ENCODE measurements at regions not wholly inside any gene's neighbourhood (a gene's known extent, or its start where the extent isn't known, plus 50 kb on each side); places are given as distances from the start of the nearest gene placed in this dataset.

DNA sequence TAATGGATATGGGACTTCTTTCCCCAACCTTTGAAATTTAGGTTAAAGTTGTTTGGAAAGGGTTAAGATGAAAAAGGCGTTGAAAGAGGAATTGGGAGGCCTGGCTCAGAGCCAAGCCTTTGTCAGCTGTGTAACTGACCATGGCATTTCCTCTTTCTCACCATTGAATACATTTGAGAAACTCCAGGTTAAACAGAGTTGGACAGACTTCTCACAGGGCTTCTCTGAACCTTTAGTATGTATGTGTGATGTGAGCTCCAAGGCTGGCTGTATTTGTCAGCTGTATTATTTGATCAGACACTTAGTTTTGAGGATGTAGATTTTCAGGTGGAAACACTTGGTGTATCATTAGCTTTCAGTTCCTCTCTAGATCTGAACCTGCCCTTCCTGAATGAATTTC lies 136.4 kb upstream of the GOLGA6L4 start:
- H3K4me3 ChIP-seq (ENCODE audit: low read length), result no peak overlapping the region
- no peaks in the 10 kb centered on the region for H4K20me1 ChIP-seq (ENCODE audit: insufficient read depth)
- no peaks in the 10 kb centered on the region for H3K27me3 ChIP-seq (ENCODE audit: insufficient read depth, low read depth, low read length)
- no peaks in the 10 kb centered on the region for H3K79me2 ChIP-seq (replicated peaks; ENCODE audit: insufficient read depth, low read length)
- H3K4me2 ChIP-seq (ENCODE audit: low read length), result no peak overlapping the region
- no peak overlapping the region for H3K27ac ChIP-seq (ENCODE audit: low read length)
- H3K9me3 ChIP-seq (ENCODE audit: low read length), result no peaks in the 10 kb centered on the region
- no peak overlapping the region for H3K9ac ChIP-seq (ENCODE audit: low read length)
- H3K36me3 ChIP-seq (ENCODE audit: insufficient read depth, low read length), result no peaks in the 10 kb centered on the region
- H3F3A ChIP-seq (ENCODE audit: insufficient read depth, low read length, poor library complexity, severe bottlenecking), result no peaks in the 10 kb centered on the region
- no peaks in the 10 kb centered on the region for H3K9me2 ChIP-seq (ENCODE audit: insufficient read depth, low read length)
- H2AFZ ChIP-seq (ENCODE audit: low read depth, low read length), result no peak overlapping the region
- no peak for TF ChIP-seq POLR2AphosphoS5 (IDR thresholded peaks at IDR 0.05)
- TF ChIP-seq RAD21 (conservative IDR thresholded peaks at IDR 0.05), result no peak
- TF ChIP-seq TAF1 (IDR thresholded peaks at IDR 0.05; ENCODE audit: low read depth), result no peak
- TF ChIP-seq MXI1 (conservative IDR thresholded peaks at IDR 0.05; ENCODE audit: poor library complexity, severe bottlenecking), result no peak
- TF ChIP-seq, protein P1, sequence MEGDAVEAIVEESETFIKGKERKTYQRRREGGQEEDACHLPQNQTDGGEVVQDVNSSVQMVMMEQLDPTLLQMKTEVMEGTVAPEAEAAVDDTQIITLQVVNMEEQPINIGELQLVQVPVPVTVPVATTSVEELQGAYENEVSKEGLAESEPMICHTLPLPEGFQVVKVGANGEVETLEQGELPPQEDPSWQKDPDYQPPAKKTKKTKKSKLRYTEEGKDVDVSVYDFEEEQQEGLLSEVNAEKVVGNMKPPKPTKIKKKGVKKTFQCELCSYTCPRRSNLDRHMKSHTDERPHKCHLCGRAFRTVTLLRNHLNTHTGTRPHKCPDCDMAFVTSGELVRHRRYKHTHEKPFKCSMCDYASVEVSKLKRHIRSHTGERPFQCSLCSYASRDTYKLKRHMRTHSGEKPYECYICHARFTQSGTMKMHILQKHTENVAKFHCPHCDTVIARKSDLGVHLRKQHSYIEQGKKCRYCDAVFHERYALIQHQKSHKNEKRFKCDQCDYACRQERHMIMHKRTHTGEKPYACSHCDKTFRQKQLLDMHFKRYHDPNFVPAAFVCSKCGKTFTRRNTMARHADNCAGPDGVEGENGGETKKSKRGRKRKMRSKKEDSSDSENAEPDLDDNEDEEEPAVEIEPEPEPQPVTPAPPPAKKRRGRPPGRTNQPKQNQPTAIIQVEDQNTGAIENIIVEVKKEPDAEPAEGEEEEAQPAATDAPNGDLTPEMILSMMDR (IDR thresholded peaks at IDR 0.05; ENCODE audit: poor library complexity, severe bottlenecking), result no peak
- no peak for TF ChIP-seq EP300 (conservative IDR thresholded peaks at IDR 0.05; ENCODE audit: poor library complexity, severe bottlenecking)
- TF ChIP-seq, protein P2, sequence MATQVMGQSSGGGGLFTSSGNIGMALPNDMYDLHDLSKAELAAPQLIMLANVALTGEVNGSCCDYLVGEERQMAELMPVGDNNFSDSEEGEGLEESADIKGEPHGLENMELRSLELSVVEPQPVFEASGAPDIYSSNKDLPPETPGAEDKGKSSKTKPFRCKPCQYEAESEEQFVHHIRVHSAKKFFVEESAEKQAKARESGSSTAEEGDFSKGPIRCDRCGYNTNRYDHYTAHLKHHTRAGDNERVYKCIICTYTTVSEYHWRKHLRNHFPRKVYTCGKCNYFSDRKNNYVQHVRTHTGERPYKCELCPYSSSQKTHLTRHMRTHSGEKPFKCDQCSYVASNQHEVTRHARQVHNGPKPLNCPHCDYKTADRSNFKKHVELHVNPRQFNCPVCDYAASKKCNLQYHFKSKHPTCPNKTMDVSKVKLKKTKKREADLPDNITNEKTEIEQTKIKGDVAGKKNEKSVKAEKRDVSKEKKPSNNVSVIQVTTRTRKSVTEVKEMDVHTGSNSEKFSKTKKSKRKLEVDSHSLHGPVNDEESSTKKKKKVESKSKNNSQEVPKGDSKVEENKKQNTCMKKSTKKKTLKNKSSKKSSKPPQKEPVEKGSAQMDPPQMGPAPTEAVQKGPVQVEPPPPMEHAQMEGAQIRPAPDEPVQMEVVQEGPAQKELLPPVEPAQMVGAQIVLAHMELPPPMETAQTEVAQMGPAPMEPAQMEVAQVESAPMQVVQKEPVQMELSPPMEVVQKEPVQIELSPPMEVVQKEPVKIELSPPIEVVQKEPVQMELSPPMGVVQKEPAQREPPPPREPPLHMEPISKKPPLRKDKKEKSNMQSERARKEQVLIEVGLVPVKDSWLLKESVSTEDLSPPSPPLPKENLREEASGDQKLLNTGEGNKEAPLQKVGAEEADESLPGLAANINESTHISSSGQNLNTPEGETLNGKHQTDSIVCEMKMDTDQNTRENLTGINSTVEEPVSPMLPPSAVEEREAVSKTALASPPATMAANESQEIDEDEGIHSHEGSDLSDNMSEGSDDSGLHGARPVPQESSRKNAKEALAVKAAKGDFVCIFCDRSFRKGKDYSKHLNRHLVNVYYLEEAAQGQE (IDR thresholded peaks at IDR 0.05; ENCODE audit: borderline replicate concordance), result no peak
- no peak for TF ChIP-seq EZH2 (IDR thresholded peaks at IDR 0.05; ENCODE audit: borderline replicate concordance, insufficient read depth, low read length, poor library complexity, severe bottlenecking)
- TF ChIP-seq SMC3 (conservative IDR thresholded peaks at IDR 0.05; ENCODE audit: poor library complexity), result no peak

DNA sequence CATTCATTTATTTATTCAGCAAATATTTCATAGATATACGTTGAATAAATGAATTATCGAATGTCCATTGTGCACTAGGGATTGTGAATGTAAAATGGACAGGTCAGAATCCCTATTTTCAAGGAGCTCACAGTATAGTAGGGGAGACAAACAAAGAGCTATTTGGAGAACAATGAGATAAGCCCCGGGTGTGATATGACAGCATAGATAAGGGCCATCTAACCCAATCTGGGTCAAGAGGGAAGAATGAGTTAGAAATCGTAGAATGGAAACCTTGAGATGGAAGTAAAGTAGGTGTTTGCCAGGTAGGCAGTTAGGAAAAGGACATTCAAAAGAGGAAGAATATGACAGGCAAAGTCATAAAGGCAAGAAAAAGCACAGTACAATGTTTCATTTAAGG lies 132.2 kb upstream of the GOLGA6L4 start:
- Histone ChIP-seq H3K27me3 (ENCODE audit: insufficient read depth, low read depth, low read length) (no peaks in the 10 kb centered on the region), H3K9ac (ENCODE audit: low read length) (no peak overlapping the region), H4K20me1 (ENCODE audit: insufficient read depth) (no peaks in the 10 kb centered on the region), H3K4me2 (ENCODE audit: low read length) (no peak overlapping the region), H3K9me2 (ENCODE audit: insufficient read depth, low read length) (no peaks in the 10 kb centered on the region), H2AFZ (ENCODE audit: low read depth, low read length) (no peak overlapping the region), H3K27ac (ENCODE audit: low read length) (no peak overlapping the region), H3K4me3 (ENCODE audit: low read length) (no peak overlapping the region), H3K9me3 (ENCODE audit: low read length) (no peaks in the 10 kb centered on the region), H3F3A (ENCODE audit: insufficient read depth, low read length, poor library complexity, severe bottlenecking) (no peaks in the 10 kb centered on the region), H3K79me2 (replicated peaks; ENCODE audit: insufficient read depth, low read length) (no peaks in the 10 kb centered on the region), H3K36me3 (ENCODE audit: insufficient read depth, low read length) (no peaks in the 10 kb centered on the region)
- TF ChIP-seq RAD21 (conservative IDR thresholded peaks at IDR 0.05), result no peak
- no peak for TF ChIP-seq POLR2AphosphoS5 (IDR thresholded peaks at IDR 0.05)
- TF ChIP-seq, protein P1 (IDR thresholded peaks at IDR 0.05; ENCODE audit: poor library complexity, severe bottlenecking), result no peak
- no peak for TF ChIP-seq EZH2 (IDR thresholded peaks at IDR 0.05; ENCODE audit: borderline replicate concordance, insufficient read depth, low read length, poor library complexity, severe bottlenecking)
- TF ChIP-seq SMC3 (conservative IDR thresholded peaks at IDR 0.05; ENCODE audit: poor library complexity), result no peak
- TF ChIP-seq, protein P2 (IDR thresholded peaks at IDR 0.05; ENCODE audit: borderline replicate concordance), result no peak
- no peak for TF ChIP-seq MXI1 (conservative IDR thresholded peaks at IDR 0.05; ENCODE audit: poor library complexity, severe bottlenecking)
- TF ChIP-seq EP300 (conservative IDR thresholded peaks at IDR 0.05; ENCODE audit: poor library complexity, severe bottlenecking), result no peak
- no peak for TF ChIP-seq TAF1 (IDR thresholded peaks at IDR 0.05; ENCODE audit: low read depth)

Measured in neural cell (in vitro differentiated cells).